ENCODE measurements at regions not wholly inside any gene's neighbourhood (a gene's known extent, or its start where the extent isn't known, plus 50 kb on each side); places are given as distances from the start of the nearest gene placed in this dataset.

DNA sequence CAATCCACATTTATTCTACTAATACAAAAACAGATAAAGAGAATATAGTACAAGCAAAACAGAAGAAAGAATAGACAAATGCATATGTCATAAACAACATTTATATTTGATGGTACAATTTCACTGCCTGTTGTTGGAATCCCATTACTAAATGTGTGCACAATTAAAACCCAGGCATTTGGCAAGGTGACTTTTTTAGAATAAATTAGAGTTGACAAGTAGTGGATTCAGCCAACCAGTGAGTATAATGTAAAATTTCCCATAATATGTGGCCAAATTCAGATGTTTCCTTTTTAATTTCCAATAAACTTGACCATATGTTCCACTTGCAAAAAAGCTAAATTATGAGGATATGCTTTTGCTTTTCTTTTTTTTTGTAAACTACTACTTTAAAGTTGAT, 1578.8 kb downstream of the OLFM4 start (continued):
- TF ChIP-seq TSHZ1 (tag by site-specific recombination; IDR thresholded peaks at IDR 0.05; ENCODE audit: borderline replicate concordance) (no peak), ZNF510 (tag by site-specific recombination; IDR thresholded peaks at IDR 0.05; ENCODE audit: insufficient replicate concordance) (no peak), ZNF670 (tag by site-specific recombination; IDR thresholded peaks at IDR 0.05; ENCODE audit: low read depth) (no peak)
- TF ChIP-seq, protein P1, sequence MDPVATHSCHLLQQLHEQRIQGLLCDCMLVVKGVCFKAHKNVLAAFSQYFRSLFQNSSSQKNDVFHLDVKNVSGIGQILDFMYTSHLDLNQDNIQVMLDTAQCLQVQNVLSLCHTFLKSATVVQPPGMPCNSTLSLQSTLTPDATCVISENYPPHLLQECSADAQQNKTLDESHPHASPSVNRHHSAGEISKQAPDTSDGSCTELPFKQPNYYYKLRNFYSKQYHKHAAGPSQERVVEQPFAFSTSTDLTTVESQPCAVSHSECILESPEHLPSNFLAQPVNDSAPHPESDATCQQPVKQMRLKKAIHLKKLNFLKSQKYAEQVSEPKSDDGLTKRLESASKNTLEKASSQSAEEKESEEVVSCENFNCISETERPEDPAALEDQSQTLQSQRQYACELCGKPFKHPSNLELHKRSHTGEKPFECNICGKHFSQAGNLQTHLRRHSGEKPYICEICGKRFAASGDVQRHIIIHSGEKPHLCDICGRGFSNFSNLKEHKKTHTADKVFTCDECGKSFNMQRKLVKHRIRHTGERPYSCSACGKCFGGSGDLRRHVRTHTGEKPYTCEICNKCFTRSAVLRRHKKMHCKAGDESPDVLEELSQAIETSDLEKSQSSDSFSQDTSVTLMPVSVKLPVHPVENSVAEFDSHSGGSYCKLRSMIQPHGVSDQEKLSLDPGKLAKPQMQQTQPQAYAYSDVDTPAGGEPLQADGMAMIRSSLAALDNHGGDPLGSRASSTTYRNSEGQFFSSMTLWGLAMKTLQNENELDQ (tag by site-specific recombination; IDR thresholded peaks at IDR 0.05; ENCODE audit: low read depth) = no peak

- POLR2A ChIA-PET = no interaction called here
- no peak overlapping the region for H3K27ac ChIP-seq (ENCODE audit: extremely low read depth, low read depth, low read length)
- no peaks in the 10 kb centered on the region for H3K36me3 ChIP-seq (ENCODE audit: control insufficient read depth in 2 of 2, insufficient read depth in 1 of 2, low read length in 2 of 2)
- H3K9me3 ChIP-seq (ENCODE audit: control insufficient read depth, insufficient read depth, low read depth, low read length) = no peaks in the 10 kb centered on the region
- no peak overlapping the region for H3K4me3 ChIP-seq (ENCODE audit: low read depth, low read length)
- TF ChIP-seq WT1 (tag by site-specific recombination; IDR thresholded peaks at IDR 0.05) = no peak
- H3K4me1 ChIP-seq (ENCODE audit: control insufficient read depth, insufficient read depth, low read length) = no peaks in the 10 kb centered on the region
- CTCF ChIA-PET = interaction anchor here (0.7 kb wide), 1 partner anchor 24 kb away, joined by 3 read pairs; no protein-coding TSS in a partner anchor
Observed at GRCh38 chr13:54611390-54611789, 1582.8 kb downstream of the OLFM4 start.

DNA sequence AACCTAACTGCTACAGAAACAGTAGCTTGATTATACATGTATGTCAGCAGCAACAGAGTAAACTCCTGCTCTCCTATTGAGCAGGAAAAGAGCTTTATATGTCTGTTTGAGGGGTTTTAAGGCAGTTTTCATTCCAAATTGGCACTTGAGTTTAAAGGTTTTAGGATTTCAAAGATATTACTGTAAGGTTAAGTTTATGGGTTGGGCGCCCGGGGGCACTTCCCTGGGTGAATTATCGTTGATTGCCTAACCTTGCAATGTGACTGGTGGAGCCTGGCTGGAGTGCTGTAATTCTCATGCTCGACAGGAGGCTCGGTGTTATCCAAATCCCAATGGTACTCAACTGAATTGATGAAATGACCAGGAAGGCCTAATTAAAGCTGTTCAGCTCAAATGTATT, 1586.1 kb downstream of the OLFM4 start:
- H3K27ac ChIP-seq (ENCODE audit: extremely low read depth, low read depth, low read length) = no peak overlapping the region
- H3K36me3 ChIP-seq (ENCODE audit: control insufficient read depth in 2 of 2, insufficient read depth in 1 of 2, low read length in 2 of 2) = no peaks in the 10 kb centered on the region
- ChIA-PET CTCF (interaction anchor here (0.7 kb wide), 1 partner anchor 1414 kb away, joined by 5 read pairs; no protein-coding TSS in a partner anchor), POLR2A (no interaction called here)
- no peaks in the 10 kb centered on the region for H3K4me1 ChIP-seq (ENCODE audit: control insufficient read depth, insufficient read depth, low read length)
- H3K9me3 ChIP-seq (ENCODE audit: control insufficient read depth, insufficient read depth, low read depth, low read length) = no peaks in the 10 kb centered on the region
- no peak overlapping the region for H3K4me3 ChIP-seq (ENCODE audit: low read depth, low read length)
- TF ChIP-seq ZNF132 (tag by site-specific recombination; IDR thresholded peaks at IDR 0.05; ENCODE audit: borderline replicate concordance) = no peak
- TF ChIP-seq ZSCAN30 (tag by site-specific recombination; IDR thresholded peaks at IDR 0.05) = no peak
- TF ChIP-seq GLI2 (tag by site-specific recombination; IDR thresholded peaks at IDR 0.05; ENCODE audit: borderline replicate concordance, low read depth) = peak; percentile 37; the same call in 1 of the 2 replicates
- TF ChIP-seq WT1 (tag by site-specific recombination; IDR thresholded peaks at IDR 0.05) = peak; percentile 62
- TF ChIP-seq ZNF561 (tag by site-specific recombination; IDR thresholded peaks at IDR 0.05; ENCODE audit: borderline replicate concordance) = peak; percentile 80
- TF ChIP-seq ZBTB7A (tag by site-specific recombination; IDR thresholded peaks at IDR 0.05; ENCODE audit: low read depth) = no peak
- TF ChIP-seq, protein P2, sequence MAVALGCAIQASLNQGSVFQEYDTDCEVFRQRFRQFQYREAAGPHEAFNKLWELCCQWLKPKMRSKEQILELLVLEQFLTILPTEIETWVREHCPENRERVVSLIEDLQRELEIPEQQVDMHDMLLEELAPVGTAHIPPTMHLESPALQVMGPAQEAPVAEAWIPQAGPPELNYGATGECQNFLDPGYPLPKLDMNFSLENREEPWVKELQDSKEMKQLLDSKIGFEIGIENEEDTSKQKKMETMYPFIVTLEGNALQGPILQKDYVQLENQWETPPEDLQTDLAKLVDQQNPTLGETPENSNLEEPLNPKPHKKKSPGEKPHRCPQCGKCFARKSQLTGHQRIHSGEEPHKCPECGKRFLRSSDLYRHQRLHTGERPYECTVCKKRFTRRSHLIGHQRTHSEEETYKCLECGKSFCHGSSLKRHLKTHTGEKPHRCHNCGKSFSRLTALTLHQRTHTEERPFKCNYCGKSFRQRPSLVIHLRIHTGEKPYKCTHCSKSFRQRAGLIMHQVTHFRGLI (tag by site-specific recombination; IDR thresholded peaks at IDR 0.05) = no peak
- TF ChIP-seq ZEB2 (tag by site-specific recombination; IDR thresholded peaks at IDR 0.05) = 0 out of 2 replicates have a peak, but pooled peaks have one; percentile 27
- TF ChIP-seq, protein P3, sequence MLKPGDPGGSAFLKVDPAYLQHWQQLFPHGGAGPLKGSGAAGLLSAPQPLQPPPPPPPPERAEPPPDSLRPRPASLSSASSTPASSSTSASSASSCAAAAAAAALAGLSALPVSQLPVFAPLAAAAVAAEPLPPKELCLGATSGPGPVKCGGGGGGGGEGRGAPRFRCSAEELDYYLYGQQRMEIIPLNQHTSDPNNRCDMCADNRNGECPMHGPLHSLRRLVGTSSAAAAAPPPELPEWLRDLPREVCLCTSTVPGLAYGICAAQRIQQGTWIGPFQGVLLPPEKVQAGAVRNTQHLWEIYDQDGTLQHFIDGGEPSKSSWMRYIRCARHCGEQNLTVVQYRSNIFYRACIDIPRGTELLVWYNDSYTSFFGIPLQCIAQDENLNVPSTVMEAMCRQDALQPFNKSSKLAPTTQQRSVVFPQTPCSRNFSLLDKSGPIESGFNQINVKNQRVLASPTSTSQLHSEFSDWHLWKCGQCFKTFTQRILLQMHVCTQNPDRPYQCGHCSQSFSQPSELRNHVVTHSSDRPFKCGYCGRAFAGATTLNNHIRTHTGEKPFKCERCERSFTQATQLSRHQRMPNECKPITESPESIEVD (tag by site-specific recombination; IDR thresholded peaks at IDR 0.05) = peak; percentile 95
- TF ChIP-seq TCF7L2 (IDR thresholded peaks at IDR 0.05; ENCODE audit: borderline replicate concordance, low read depth, low read length) = peak; percentile 64; the same call in 1 of the 2 replicates
- TF ChIP-seq PRDM4 (tag by site-specific recombination; IDR thresholded peaks at IDR 0.05) = no peak
- 0 out of 2 replicates have a peak, but pooled peaks have one; percentile 42 for TF ChIP-seq INSM2 (tag by site-specific recombination; IDR thresholded peaks at IDR 0.05)
- TF ChIP-seq ZNF501 (tag by site-specific recombination; IDR thresholded peaks at IDR 0.05) = no peak
- TF ChIP-seq ZNF10 (tag by site-specific recombination; IDR thresholded peaks at IDR 0.05) = no peak
- TF ChIP-seq ZNF629 (tag by site-specific recombination; IDR thresholded peaks at IDR 0.05) = 0 out of 2 replicates have a peak, but pooled peaks have one; percentile 25
